SK-N-SH treated with all-trans-retinoic acid at 6 μM for 48 hours (cell line): ENCODE measurements at regions not wholly inside any gene's neighbourhood (a gene's known extent, or its start where the extent isn't known, plus 50 kb on each side); places are given as distances from the start of the nearest gene placed in this dataset.
A peak's percentile ranks its signal among the peaks of the same experiment; 100 is the strongest.
"Not testable (repeated sequence)": the region's sequence is repeated elsewhere in the genome, so short reads cannot be mapped to it uniquely, and the experiment has no call there.

Experiments
- ATAC-seq: fragments of 200-7000 bp; cut with Tn5 transposase; 3 replicates; pipeline ENCODE4 v1.9.1; 2020; ENCODE audit warnings: mild to moderate bottlenecking, moderate library complexity
- ARNTL ChIP-seq: fragments of 450-650 bp; formaldehyde crosslinking; IDR thresholded peaks from 2 replicates; pipeline ENCODE4 v1.5.0; 2020; ENCODE audit warnings: low read depth, mild to moderate bottlenecking, moderate library complexity, borderline replicate concordance
- BACH2 ChIP-seq: fragments of 250-450 bp; sonication (Bioruptor Pico); IDR thresholded peaks from 2 replicates; pipeline ENCODE4 v1.9.0; 2021; ENCODE audit warnings: mild to moderate bottlenecking, borderline replicate concordance
- CREB5 ChIP-seq: fragments of 250-450 bp; sonication (Bioruptor Pico); IDR thresholded peaks from 2 replicates; pipeline ENCODE4 v1.5.1; 2020; ENCODE audit warnings: low read depth, mild to moderate bottlenecking, moderate library complexity
- CSRNP3 ChIP-seq: fragments of 250-450 bp; sonication (Bioruptor Pico); IDR thresholded peaks from 2 replicates; pipeline ENCODE4 v1.5.1; 2021; ENCODE audit warnings: mild to moderate bottlenecking, moderate library complexity
- ESRRG ChIP-seq: fragments of 250-450 bp; sonication (Bioruptor Pico); IDR thresholded peaks from 2 replicates; pipeline ENCODE4 v1.6.1; 2021; ENCODE audit warnings: mild to moderate bottlenecking
- GLIS3 ChIP-seq: fragments of 250-450 bp; sonication (Bioruptor Pico); IDR thresholded peaks from 2 replicates; pipeline ENCODE4 v1.5.0; 2020; ENCODE audit warnings: mild to moderate bottlenecking, moderate library complexity
- ISL1 ChIP-seq: fragments of 250-450 bp; sonication (Bioruptor Pico); IDR thresholded peaks from 2 replicates; pipeline ENCODE4 v2.1.2; 2022; ENCODE audit warnings: mild to moderate bottlenecking, moderate library complexity
- PATZ1 ChIP-seq: fragments of 250-450 bp; sonication (Bioruptor Pico); IDR thresholded peaks from 2 replicates; pipeline ENCODE4 v1.8.0; 2020; ENCODE audit warnings: mild to moderate bottlenecking, moderate library complexity, borderline replicate concordance
- POU6F1 ChIP-seq: fragments of 250-450 bp; sonication (Bioruptor Pico); IDR thresholded peaks from 2 replicates; pipeline ENCODE4 v1.8.0; 2021; ENCODE audit warnings: low read depth, mild to moderate bottlenecking, moderate library complexity, borderline replicate concordance
- PPARA ChIP-seq: fragments of 250-450 bp; sonication (Bioruptor Pico); IDR thresholded peaks from 2 replicates; pipeline ENCODE4 v1.5.0; 2020; ENCODE audit warnings: mild to moderate bottlenecking, borderline replicate concordance
- SNAI2 ChIP-seq: fragments of 250-450 bp; sonication (Bioruptor Pico); IDR thresholded peaks from 2 replicates; pipeline ENCODE4 v1.5.0; 2020; ENCODE audit warnings: mild to moderate bottlenecking, moderate library complexity
- TCF4 ChIP-seq: fragments of 250-450 bp; sonication (Bioruptor Pico); IDR thresholded peaks from 2 replicates; pipeline ENCODE4 v1.8.0; 2021; ENCODE audit warnings: mild to moderate bottlenecking, moderate library complexity, borderline replicate concordance
- TOX ChIP-seq: fragments of 250-450 bp; sonication (Bioruptor Pico); IDR thresholded peaks from 2 replicates; pipeline ENCODE4 v1.8.0; 2021; ENCODE audit warnings: mild to moderate bottlenecking, moderate library complexity, borderline replicate concordance
- TSHZ2 ChIP-seq: fragments of 250-450 bp; sonication (Bioruptor Pico); IDR thresholded peaks from 2 replicates; pipeline ENCODE4 v1.5.0; 2020; ENCODE audit warnings: mild to moderate bottlenecking, moderate library complexity
- ZC3H10 ChIP-seq: fragments of 250-450 bp; sonication (Bioruptor Pico); IDR thresholded peaks from 2 replicates; pipeline ENCODE4 v1.5.1; 2021; ENCODE audit warnings: mild to moderate bottlenecking, moderate library complexity
- ZFP3 ChIP-seq: fragments of 250-450 bp; sonication (Bioruptor Pico); IDR thresholded peaks from 2 replicates; pipeline ENCODE4 v1.5.0; 2020; ENCODE audit warnings: mild to moderate bottlenecking, moderate library complexity
- ZFP30 ChIP-seq: fragments of 450-650 bp; formaldehyde crosslinking; IDR thresholded peaks from 2 replicates; pipeline ENCODE4 v1.5.0; 2022; ENCODE audit warnings: mild to moderate bottlenecking, moderate library complexity
- ZNF565 ChIP-seq: fragments of 450-650 bp; formaldehyde crosslinking; conservative IDR thresholded peaks from 2 replicates; pipeline ENCODE4 v1.5.0; 2020; ENCODE audit warnings: low read depth, mild to moderate bottlenecking, moderate library complexity
- ZNF70 ChIP-seq: fragments of 450-650 bp; formaldehyde crosslinking; IDR thresholded peaks from 2 replicates; pipeline ENCODE4 v1.5.0; 2020; ENCODE audit warnings: mild to moderate bottlenecking, moderate library complexity
- ZNF8 ChIP-seq: fragments of 450-650 bp; formaldehyde crosslinking; IDR thresholded peaks from 2 replicates; pipeline ENCODE4 v1.5.0; 2020; ENCODE audit warnings: mild to moderate bottlenecking, moderate library complexity

GRCh38 chr1:106406114-106406513 lies 650.4 kb upstream of the PRMT6 start:
- ATAC-seq = no peak
- TF ChIP-seq ZNF565 (CRISPR knock-in tag) (no peak), PPARA (no peak), ZFP30 (CRISPR knock-in tag) (no peak), ZNF8 (CRISPR knock-in tag) (no peak), ZFP3 (CRISPR knock-in tag) (no peak), GLIS3 (no peak), ZNF70 (no peak), SNAI2 (no peak), CSRNP3 (no peak), PATZ1 (CRISPR knock-in tag) (no peak), ZC3H10 (CRISPR knock-in tag) (no peak), ARNTL (CRISPR knock-in tag) (no peak)

- not testable (repeated sequence) for ATAC-seq
Observed at GRCh38 chr1:106412321-106412720, 644.2 kb upstream of the PRMT6 start.

GRCh38 chr1:106435269-106435668 lies 621.2 kb upstream of the PRMT6 start:
- ATAC-seq = no peak

GRCh38 chr1:106439475-106439874 lies 617.0 kb upstream of the PRMT6 start:
- no peak for ATAC-seq
- TF ChIP-seq ARNTL (CRISPR knock-in tag) = no peak

More at GRCh38 chr1:106435269-106435668, 621.2 kb upstream of the PRMT6 start:
- TF ChIP-seq ESRRG (CRISPR knock-in tag) (no peak), TOX (CRISPR knock-in tag) (no peak), ZC3H10 (CRISPR knock-in tag) (no peak), TCF4 (CRISPR knock-in tag) (no peak), ZNF565 (CRISPR knock-in tag) (no peak)

GRCh38 chr1:106447466-106447865 lies 609.0 kb upstream of the PRMT6 start:
- peak; percentile 28; the same call in 1 of the 2 replicates for TF ChIP-seq ESRRG (CRISPR knock-in tag)
- TF ChIP-seq ZFP3 (CRISPR knock-in tag) = no peak
- TF ChIP-seq SNAI2 = peak; percentile 95
- no peak for TF ChIP-seq CREB5 (CRISPR knock-in tag)
- no peak for TF ChIP-seq PATZ1 (CRISPR knock-in tag)
- 0 out of 2 replicates have a peak, but pooled peaks have one; percentile 3 for TF ChIP-seq PPARA
- no peak for TF ChIP-seq BACH2 (CRISPR knock-in tag)
- TF ChIP-seq ISL1 (CRISPR knock-in tag) = peak; percentile 73
- peak; percentile 96 for TF ChIP-seq TCF4 (CRISPR knock-in tag)
- peak; percentile 96 for TF ChIP-seq TSHZ2
- peak; percentile 74; the same call in 1 of the 2 replicates for TF ChIP-seq CSRNP3
- no peak for TF ChIP-seq ZNF70
- peak; percentile 87; the same call in 1 of the 2 replicates for TF ChIP-seq POU6F1 (CRISPR knock-in tag)
- TF ChIP-seq ARNTL (CRISPR knock-in tag) = no peak
- no peak for ATAC-seq
